Esophagus muscularis mucosa (tissue), 4 donors: ENCODE measurements at regions not wholly inside any gene's neighbourhood (a gene's known extent, or its start where the extent isn't known, plus 50 kb on each side); places are given as distances from the start of the nearest gene placed in this dataset.

Experiments used
- DNase-seq: peaks from one replicate; pipeline ENCODE4 v3.0.0-alpha.2; 2017; ENCODE audit errors: extremely low spot score
- H3K27ac ChIP-seq, 4 donors: fragments of 200-600 bp; sonication (generic); replicated peaks in 1 of 4; 1 replicate in 3 of 4; 2 replicates in 1 of 4; pipeline ENCODE4 v1.5.1; 2016 to 2019; ENCODE audit warnings: mild to moderate bottlenecking in 1 of 4
- H3K27me3 ChIP-seq, 4 donors: fragments of 200-600 bp; sonication (generic); one replicate each; pipeline versions ENCODE4 v1.5.1 to v1.6.0; 2016 to 2019
- H3K36me3 ChIP-seq, 4 donors: fragments of 200-600 bp; sonication (generic); one replicate each; pipeline ENCODE4 v1.5.1; 2016 to 2019
- H3K4me1 ChIP-seq, 4 donors: fragments of 200-600 bp; sonication (generic); one replicate each; pipeline ENCODE4 v1.5.1; 2016 to 2019
- H3K4me3 ChIP-seq, 4 donors: fragments of 200-600 bp; sonication (generic); 1 replicate in 2 of 4; 2 replicates in 2 of 4; pipeline ENCODE4 v1.5.1; 2016 to 2019; ENCODE audit warnings: mild to moderate bottlenecking in 4 of 4, moderate library complexity in 1 of 4
- H3K9me3 ChIP-seq, 4 donors: fragments of 200-600 bp; sonication (generic); 1 replicate in 3 of 4; 2 replicates in 1 of 4; pipeline ENCODE4 v1.5.1; 2016 to 2019
- CTCF ChIP-seq, 3 experiments: fragments of 200-600 bp in 2 of 3; fragments of 450-650 bp in 1 of 3; sonication (generic) in 2 of 3; IDR thresholded peaks; one replicate each; pipeline ENCODE4 v1.5.1; 2017 to 2019; ENCODE audit warnings: antibody characterized with exemption in 3 of 3, mild to moderate bottlenecking in 2 of 3, moderate library complexity in 1 of 3
- EP300 ChIP-seq: sonication (generic); formaldehyde crosslinking; IDR thresholded peaks from one replicate; pipeline ENCODE4 v1.6.1; 2017; ENCODE audit warnings: antibody characterized with exemption
- POLR2A ChIP-seq: fragments of 450-650 bp; IDR thresholded peaks from one replicate; pipeline ENCODE4 v1.6.1; 2017; ENCODE audit warnings: antibody characterized with exemption, moderate library complexity, mild to moderate bottlenecking, low read depth
- POLR2AphosphoS5 ChIP-seq, 2 donors: sonication (generic); formaldehyde crosslinking; IDR thresholded peaks; one replicate each; pipeline ENCODE4 v1.6.1; 2017; ENCODE audit warnings: antibody characterized with exemption in 2 of 2
- WGBS: methylation state at CpG from one replicate; pipeline ENCODE4 v1.1.5; 2018; 5-methylcytosine and 5-hydroxymethylcytosine counted together
- intact Hi-C: fragments of 100-400 bp; cut with DNase I; formaldehyde crosslinking; loops from one replicate; pipeline ENCODE4 v1.15.1; 2023

GRCh38 chr2:220744861-220745260, 827.2 kb downstream of the EPHA4 start:
- TF ChIP-seq CTCF (IDR thresholded peaks at IDR 0.05): no peak
- TF ChIP-seq EP300: no peak
- no peak for TF ChIP-seq POLR2A
- TF ChIP-seq POLR2AphosphoS5 (IDR thresholded peaks at IDR 0.05): no peak

GRCh38 chr2:220745682-220746081, 826.4 kb downstream of the EPHA4 start:
- WGBS: 89% methylated on average over 8 of the region's 8 CpGs
- no peak overlapping the region for H3K27ac ChIP-seq
- TF ChIP-seq POLR2A: no peak
- TF ChIP-seq POLR2AphosphoS5 (IDR thresholded peaks at IDR 0.05): no peak
- TF ChIP-seq EP300: no peak
- intact Hi-C loops: no loop called here
- no peak overlapping the region for H3K4me3 ChIP-seq
- peaks cover 0 to 1% (median 0%) of the 10 kb centered on the region in 4 donors for H3K9me3 ChIP-seq
- no peaks in the 10 kb centered on the region for H3K4me1 ChIP-seq
- DNase-seq: no peak
- H3K27me3 ChIP-seq: no peaks in the 10 kb centered on the region
- H3K36me3 ChIP-seq: no peaks in the 10 kb centered on the region

More at GRCh38 chr2:220744861-220745260, 827.2 kb downstream of the EPHA4 start:
- H3K9me3 ChIP-seq: no peaks in the 10 kb centered on the region
- no peak overlapping the region for H3K4me3 ChIP-seq
- intact Hi-C loops: no loop called here
- H3K4me1 ChIP-seq: no peaks in the 10 kb centered on the region
- no peak overlapping the region for H3K27ac ChIP-seq
- no peaks in the 10 kb centered on the region for H3K36me3 ChIP-seq
- DNase-seq: no peak
- H3K27me3 ChIP-seq: no peaks in the 10 kb centered on the region
- 52% methylated on average over 2 of the region's 2 CpGs for WGBS

- intact Hi-C loops: no loop called here
- Histone ChIP-seq H3K9me3 (peaks cover 0 to 5% (median 0%) of the 10 kb centered on the region in 4 donors), H3K36me3 (no peaks in the 10 kb centered on the region), H3K4me1 (no peaks in the 10 kb centered on the region), H3K27ac (no peak overlapping the region), H3K4me3 (no peak overlapping the region), H3K27me3 (no peaks in the 10 kb centered on the region)
- TF ChIP-seq CTCF (IDR thresholded peaks at IDR 0.05) (no peak), EP300 (no peak), POLR2AphosphoS5 (IDR thresholded peaks at IDR 0.05) (no peak), POLR2A (no peak)
- DNase-seq: no peak
- WGBS: 93% methylated on average over 1 of the region's 1 CpG
Measured at GRCh38 chr2:220747736-220748135, 824.4 kb downstream of the EPHA4 start.

- H3K27me3 ChIP-seq: no peaks in the 10 kb centered on the region
- TF ChIP-seq EP300: no peak
- TF ChIP-seq POLR2A: no peak
- TF ChIP-seq CTCF (IDR thresholded peaks at IDR 0.05): no peak
- TF ChIP-seq POLR2AphosphoS5 (IDR thresholded peaks at IDR 0.05): no peak
- no peaks in the 10 kb centered on the region for H3K4me1 ChIP-seq
- H3K27ac ChIP-seq: no peak overlapping the region
- no peak overlapping the region for H3K4me3 ChIP-seq
- DNase-seq: no peak
- no peaks in the 10 kb centered on the region for H3K36me3 ChIP-seq
- H3K9me3 ChIP-seq: peaks cover 0 to 5% (median 0%) of the 10 kb centered on the region in 4 donors
- intact Hi-C loops: no loop called here
- 52% methylated on average over 9 of the region's 12 CpGs for WGBS
Measured at GRCh38 chr2:220748875-220749479, 823.1 kb downstream of the EPHA4 start.

DNA sequence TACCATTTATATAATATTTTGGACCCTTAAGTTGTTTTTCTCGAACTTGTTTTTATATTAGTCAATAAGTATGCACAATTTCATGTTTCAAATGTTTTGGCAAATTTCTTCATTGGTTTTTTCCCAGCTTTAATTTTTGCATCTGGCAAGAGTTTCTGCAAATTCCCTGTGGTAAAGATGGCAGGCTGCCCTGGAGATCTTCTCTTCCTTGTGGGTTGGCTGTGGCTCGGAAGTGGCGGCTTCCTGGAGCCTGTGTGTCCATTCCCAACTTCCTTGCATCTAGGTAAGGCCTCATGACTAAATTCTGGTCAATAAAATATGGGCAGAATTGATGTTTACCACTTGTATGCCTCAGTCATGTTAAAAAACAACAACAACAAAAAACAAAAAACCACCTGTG, 818.6 kb downstream of the EPHA4 start:
- no peaks in the 10 kb centered on the region for H3K27me3 ChIP-seq
- 78% methylated on average over 3 of the region's 3 CpGs for WGBS
- peaks cover 0 to 5% (median 0%) of the 10 kb centered on the region in 4 donors for H3K9me3 ChIP-seq
- no peaks in the 10 kb centered on the region for H3K4me1 ChIP-seq
- intact Hi-C loops: no loop called here
- no peak for DNase-seq
- no peak overlapping the region for H3K4me3 ChIP-seq
- no peaks in the 10 kb centered on the region for H3K36me3 ChIP-seq
- no peak overlapping the region for H3K27ac ChIP-seq
- TF ChIP-seq EP300 (no peak), CTCF (IDR thresholded peaks at IDR 0.05) (no peak), POLR2AphosphoS5 (IDR thresholded peaks at IDR 0.05) (no peak), POLR2A (no peak)
